ENCODE measurements at regions not wholly inside any gene's neighbourhood (a gene's known extent, or its start where the extent isn't known, plus 50 kb on each side); places are given as distances from the start of the nearest gene placed in this dataset.

- DNase-seq = no peak
Observed at GRCh38 chr5:171695804-171696203, 89.8 kb upstream of the SMIM23 start.

- DNase-seq = no peak
Observed at GRCh38 chr5:171697221-171698102, 88.2 kb upstream of the SMIM23 start.

GRCh38 chr5:171700318-171700912 lies 85.2 kb upstream of the SMIM23 start:
- DNase-seq = no peak

DNA sequence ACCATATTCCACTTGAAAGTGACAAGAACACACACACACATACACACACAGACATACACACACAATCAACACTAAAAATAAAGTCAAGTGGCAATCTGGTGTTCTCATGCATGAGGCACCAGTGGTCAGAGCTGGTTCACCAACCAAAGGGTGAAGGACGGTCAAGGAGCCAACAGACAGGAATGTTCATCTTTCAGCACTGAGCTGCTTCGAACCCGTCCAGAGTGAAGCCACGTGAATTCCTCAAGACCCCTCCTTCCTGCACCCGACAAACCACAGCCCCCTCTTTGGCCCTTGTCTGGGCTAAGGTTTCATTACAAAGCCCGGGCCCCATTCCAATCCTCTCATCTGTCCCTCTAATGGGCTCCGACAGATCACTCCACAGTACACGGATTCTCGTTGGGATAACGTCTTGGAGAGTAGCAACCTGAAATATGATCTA lies 84.5 kb upstream of the SMIM23 start:
- DNase-seq = no peak

GRCh38 chr5:171702135-171702770 lies 83.4 kb upstream of the SMIM23 start:
- no peak for DNase-seq

- no peak for DNase-seq
Observed at GRCh38 chr5:171703146-171703545, 82.5 kb upstream of the SMIM23 start.

DNA sequence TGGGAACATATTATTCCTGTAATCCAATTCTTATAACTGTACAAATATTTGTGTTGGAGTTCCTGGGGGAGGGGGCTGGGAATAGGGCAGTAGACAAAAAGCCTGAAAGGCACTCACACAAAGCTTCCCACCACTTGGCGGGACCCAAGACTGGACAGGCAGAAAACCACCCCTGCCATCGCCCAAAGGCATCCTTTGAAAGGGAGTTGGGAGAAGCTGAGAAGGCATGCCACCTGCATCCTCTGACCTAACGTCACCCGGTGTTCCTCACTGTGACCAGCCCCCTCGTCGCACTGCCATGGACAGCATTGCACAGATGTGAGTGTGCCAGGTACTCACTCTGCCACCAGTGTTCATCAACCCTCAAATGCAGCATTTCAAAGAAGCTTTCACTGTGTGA lies 80.6 kb upstream of the SMIM23 start:
- no peak for DNase-seq

DNA sequence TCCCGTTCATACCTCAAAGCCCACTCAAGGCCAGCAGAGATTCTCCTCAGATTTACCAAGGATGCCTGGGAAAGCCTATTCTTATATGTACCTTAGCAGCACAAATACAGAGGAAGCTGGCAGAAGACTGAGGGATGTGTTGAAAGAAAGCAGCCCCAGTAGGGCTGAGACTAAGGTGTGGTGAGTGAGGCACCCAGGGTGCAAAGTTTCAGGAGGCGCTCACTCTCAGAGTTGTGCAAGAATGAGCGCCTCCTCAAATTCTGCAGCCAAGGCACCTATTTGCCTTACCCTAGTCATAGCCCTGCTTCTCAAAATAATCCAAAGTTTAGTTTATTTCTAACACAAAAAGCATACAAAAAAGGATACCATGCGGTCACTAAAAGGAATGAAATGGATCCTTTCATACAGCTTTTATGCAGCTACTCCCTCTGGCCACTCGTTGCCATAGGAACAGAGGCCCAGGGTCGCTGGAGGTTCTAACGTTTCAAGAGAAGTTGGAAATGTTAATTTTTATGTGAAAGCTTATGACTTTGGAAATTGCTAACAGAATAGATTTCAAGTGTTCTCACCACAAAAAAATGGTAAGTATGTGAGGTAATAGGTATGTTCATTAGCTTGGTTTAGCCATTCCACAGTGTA lies 79.7 kb upstream of the SMIM23 start:
- no peak for DNase-seq

DNA sequence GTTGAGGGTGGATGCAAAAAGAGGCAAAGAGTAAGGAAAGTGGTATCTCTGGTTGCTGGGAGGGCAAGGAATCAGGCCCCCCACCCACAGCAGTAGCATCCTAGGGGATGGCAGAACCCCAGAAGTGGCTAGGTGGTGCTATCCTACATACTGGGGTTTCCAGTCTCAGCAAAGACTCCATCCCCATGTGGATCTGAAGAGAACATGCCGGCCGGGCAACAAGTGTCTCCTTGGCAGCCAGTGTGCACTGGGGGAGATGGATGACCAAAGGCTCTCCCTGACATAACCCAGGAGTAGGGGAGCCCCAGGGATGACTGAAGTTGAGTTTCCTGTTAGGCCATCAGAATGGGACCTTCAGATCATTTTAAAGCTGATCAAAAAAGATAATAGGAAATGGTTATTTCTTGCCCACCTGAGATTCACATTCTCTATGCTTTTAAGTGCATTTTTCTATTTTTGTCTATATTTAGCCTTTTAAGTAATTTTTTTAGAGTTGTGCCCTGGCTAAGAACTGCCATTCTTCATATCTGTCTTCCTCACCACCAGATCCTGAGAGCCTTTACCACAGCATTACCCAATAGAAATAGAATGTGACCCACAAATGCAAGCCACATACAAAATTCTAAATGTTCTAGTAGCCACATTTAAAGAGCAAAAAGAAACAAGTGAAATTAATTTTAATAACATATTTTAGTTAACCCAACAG lies 78.7 kb upstream of the SMIM23 start:
- DNase-seq = no peak

GRCh38 chr5:171707442-171707792 lies 78.2 kb upstream of the SMIM23 start:
- no peak for DNase-seq

GRCh38 chr5:171709930-171710329 lies 75.7 kb upstream of the SMIM23 start:
- DNase-seq = no peak

DNA sequence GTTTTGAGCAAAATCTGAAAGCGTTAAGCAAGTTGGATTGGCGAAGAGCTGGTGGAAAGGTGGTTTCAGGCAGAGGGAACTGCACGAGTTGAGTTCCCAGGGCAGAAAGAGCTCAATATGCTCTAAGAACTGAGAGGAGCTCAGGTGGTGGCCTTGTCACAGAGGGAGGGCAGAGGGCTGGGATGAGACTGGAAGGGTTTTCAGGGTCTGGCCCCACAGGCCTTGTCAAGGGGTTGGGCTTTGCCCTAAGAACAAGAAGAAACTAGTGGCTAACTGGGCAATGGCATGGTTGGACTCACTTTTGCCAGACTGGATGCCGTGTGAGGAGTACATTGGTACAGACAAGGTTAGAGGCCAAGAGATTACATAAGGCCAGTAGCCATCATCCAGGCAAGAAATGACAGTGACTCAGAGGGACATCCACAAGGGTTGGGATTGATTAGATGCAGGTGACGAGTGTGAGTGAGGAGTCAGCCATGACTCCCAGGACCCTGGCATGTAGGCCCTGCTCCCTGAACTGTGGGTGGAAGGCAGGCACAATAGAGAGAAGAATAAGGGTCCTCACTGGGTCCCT lies 75.1 kb upstream of the SMIM23 start:
- no peak for DNase-seq

DNA sequence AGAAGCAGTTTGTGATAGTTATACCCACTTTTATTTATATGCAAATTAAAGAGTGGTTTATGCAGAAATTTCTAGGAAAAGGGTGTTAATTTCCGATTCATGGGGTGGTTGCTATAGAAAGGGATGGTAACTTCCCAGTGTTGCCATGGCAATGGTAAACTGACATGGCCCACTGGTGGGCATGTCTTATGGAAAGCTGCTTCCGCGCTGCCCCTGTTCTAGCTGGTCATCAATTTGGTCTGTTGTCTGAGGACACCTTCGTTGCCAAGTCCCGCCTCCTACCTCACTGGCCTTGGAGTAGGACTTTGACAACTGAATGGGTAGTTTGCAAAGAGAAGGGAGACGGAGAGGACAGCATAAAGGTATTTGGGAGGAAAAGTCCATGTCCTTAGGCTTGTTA lies 74.0 kb upstream of the SMIM23 start:
- no peak for DNase-seq

GRCh38 chr5:171712616-171713015 lies 73.0 kb upstream of the SMIM23 start:
- no peak for DNase-seq

- no peak for DNase-seq
Observed at GRCh38 chr5:171713152-171713551, 72.5 kb upstream of the SMIM23 start.

DNA sequence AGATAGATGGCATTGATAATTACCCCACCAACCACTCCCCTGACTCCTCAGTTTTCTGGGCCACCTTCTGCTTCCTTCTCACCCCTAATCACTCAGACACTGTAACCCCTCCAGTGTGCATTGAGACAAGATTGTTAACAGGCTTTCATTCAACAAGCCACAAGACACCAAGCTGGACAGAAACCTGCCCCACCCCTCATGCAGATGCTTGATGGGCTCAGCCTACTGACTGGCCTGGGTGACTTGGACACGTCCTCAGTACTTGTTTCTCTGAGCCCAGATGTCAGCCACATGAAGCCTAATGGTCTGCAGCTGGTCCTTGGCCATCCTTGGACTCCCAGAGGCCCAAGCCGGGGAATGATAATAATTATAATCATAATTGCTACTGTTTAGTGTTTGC lies 71.4 kb upstream of the SMIM23 start:
- no peak for DNase-seq

DNA sequence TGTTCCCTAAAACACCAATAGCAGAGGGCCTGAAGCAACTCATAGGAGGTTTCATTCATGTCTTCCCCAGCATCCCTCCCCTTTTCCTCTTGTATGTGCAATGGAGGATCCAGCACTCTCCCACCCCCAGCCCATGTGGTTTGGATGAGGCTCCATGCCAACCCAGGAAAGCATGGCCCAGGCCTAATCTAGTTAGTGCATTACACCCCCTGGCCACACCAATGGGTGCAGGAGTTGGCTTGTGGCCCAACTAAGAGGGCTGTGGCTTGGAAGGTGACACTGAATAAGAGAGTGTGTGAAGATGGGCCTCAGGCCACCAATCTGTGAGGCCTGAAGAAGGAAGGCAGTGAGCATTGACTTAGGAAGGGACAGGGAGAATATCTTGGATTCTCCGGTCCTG lies 70.8 kb upstream of the SMIM23 start:
- DNase-seq = no peak

- DNase-seq = no peak
Observed at GRCh38 chr5:171715551-171715950, 70.1 kb upstream of the SMIM23 start.

GRCh38 chr5:171720086-171720485 lies 65.5 kb upstream of the SMIM23 start:
- DNase-seq = no peak

DNA sequence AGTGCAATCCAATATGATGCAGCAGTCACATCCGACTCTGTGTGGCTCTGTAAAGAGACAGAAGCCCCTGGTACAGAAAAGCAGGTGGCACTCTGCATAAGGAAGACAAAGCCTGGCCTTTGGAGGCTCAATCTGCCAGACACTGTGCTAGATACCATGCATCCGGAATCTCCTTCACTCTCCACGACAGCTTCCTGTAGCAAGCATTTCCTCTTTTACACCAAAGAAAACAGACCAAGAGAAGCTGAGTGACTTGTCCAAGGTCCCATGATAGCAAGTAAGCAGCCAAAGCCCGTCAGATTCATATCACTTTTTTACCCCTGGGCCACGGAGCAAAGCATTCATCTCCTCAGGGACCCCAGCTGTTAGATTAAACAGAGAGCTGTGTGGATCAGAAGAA lies 64.2 kb upstream of the SMIM23 start:
- DNase-seq = no peak

GRCh38 chr5:171724468-171725204 lies 61.0 kb upstream of the SMIM23 start:
- no peak for DNase-seq

DNA sequence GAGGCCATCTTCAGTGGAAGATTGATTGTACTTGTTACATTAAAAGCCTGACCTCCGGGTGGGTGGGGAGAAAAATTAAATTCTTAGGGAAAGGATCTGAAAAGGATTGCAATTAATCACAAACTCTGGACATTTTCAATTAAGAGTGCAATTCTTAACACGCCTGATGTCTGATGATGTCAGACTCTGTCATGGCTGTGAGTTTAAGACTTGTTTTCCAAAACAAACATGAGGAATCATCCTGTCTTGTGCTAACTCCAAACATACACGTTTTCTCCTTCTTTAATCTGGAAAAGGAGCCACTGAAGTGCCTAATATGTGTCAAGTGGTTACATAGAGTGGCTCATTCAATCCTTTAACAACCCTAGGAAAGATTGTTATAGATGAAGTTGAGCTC lies 60.4 kb upstream of the SMIM23 start:
- no peak for DNase-seq
